ENCODE measurements at regions not wholly inside any gene's neighbourhood (a gene's known extent, or its start where the extent isn't known, plus 50 kb on each side); places are given as distances from the start of the nearest gene placed in this dataset.

- Histone ChIP-seq H3F3A (ENCODE audit: control insufficient read depth, insufficient read depth) (no peaks in the 10 kb centered on the region), H3K27me3 (ENCODE audit: control insufficient read depth, low read length) (no peaks in the 10 kb centered on the region), H3K36me3 (ENCODE audit: control insufficient read depth, low read length) (no peaks in the 10 kb centered on the region), H3K27ac (ENCODE audit: low read depth, low read length) (no peak overlapping the region), H3K4me1 (ENCODE audit: control insufficient read depth, low read length) (no peaks in the 10 kb centered on the region), H3K79me2 (ENCODE audit: control insufficient read depth, low read length) (no peaks in the 10 kb centered on the region), H3K9me2 (replicated peaks; ENCODE audit: control insufficient read depth, low read length) (no peaks in the 10 kb centered on the region), H3K4me2 (ENCODE audit: low read length) (no peak overlapping the region), H3K4me3 (ENCODE audit: low read length) (no peak overlapping the region), H4K20me1 (ENCODE audit: control insufficient read depth, insufficient read depth, low read depth, low read length) (no peaks in the 10 kb centered on the region), H3K9me3 (ENCODE audit: control insufficient read depth, insufficient read depth, low read length) (no peaks in the 10 kb centered on the region)
- TF ChIP-seq CTCF (IDR thresholded peaks at IDR 0.05; ENCODE audit: low read depth, low read length, poor library complexity, severe bottlenecking), result no peak
- no peak for TF ChIP-seq EZH2phosphoT487 (IDR thresholded peaks at IDR 0.05; ENCODE audit: borderline replicate concordance, low read length)
Measured at GRCh38 chr12:86729739-86730138, 473.5 kb upstream of the MGAT4C start.

- Histone ChIP-seq H3K9me2 (replicated peaks; ENCODE audit: control insufficient read depth, low read length) (no peaks in the 10 kb centered on the region), H4K20me1 (ENCODE audit: control insufficient read depth, insufficient read depth, low read depth, low read length) (no peaks in the 10 kb centered on the region), H3K27ac (ENCODE audit: low read depth, low read length) (no peak overlapping the region), H3K36me3 (ENCODE audit: control insufficient read depth, low read length) (no peaks in the 10 kb centered on the region), H3K4me2 (ENCODE audit: low read length) (no peak overlapping the region), H3K27me3 (ENCODE audit: control insufficient read depth, low read length) (no peaks in the 10 kb centered on the region), H3K9me3 (ENCODE audit: control insufficient read depth, insufficient read depth, low read length) (no peaks in the 10 kb centered on the region), H3F3A (ENCODE audit: control insufficient read depth, insufficient read depth) (no peaks in the 10 kb centered on the region), H3K4me3 (ENCODE audit: low read length) (no peak overlapping the region), H3K79me2 (ENCODE audit: control insufficient read depth, low read length) (no peaks in the 10 kb centered on the region), H3K4me1 (ENCODE audit: control insufficient read depth, low read length) (no peaks in the 10 kb centered on the region)
- TF ChIP-seq EZH2phosphoT487 (IDR thresholded peaks at IDR 0.05; ENCODE audit: borderline replicate concordance, low read length), result no peak
- TF ChIP-seq CTCF (IDR thresholded peaks at IDR 0.05; ENCODE audit: low read depth, low read length, poor library complexity, severe bottlenecking), result no peak
Measured at GRCh38 chr12:86727160-86727559, 471.0 kb upstream of the MGAT4C start.

GRCh38 chr12:86724716-86725115 is 468.5 kb upstream of the MGAT4C start:
- Histone ChIP-seq H3K79me2 (ENCODE audit: control insufficient read depth, low read length) (no peaks in the 10 kb centered on the region), H3F3A (ENCODE audit: control insufficient read depth, insufficient read depth) (no peaks in the 10 kb centered on the region), H3K27me3 (ENCODE audit: control insufficient read depth, low read length) (no peaks in the 10 kb centered on the region), H3K9me3 (ENCODE audit: control insufficient read depth, insufficient read depth, low read length) (no peaks in the 10 kb centered on the region), H3K4me2 (ENCODE audit: low read length) (no peak overlapping the region), H3K27ac (ENCODE audit: low read depth, low read length) (no peak overlapping the region), H3K36me3 (ENCODE audit: control insufficient read depth, low read length) (no peaks in the 10 kb centered on the region), H3K9me2 (replicated peaks; ENCODE audit: control insufficient read depth, low read length) (no peaks in the 10 kb centered on the region), H3K4me1 (ENCODE audit: control insufficient read depth, low read length) (no peaks in the 10 kb centered on the region), H3K4me3 (ENCODE audit: low read length) (no peak overlapping the region), H4K20me1 (ENCODE audit: control insufficient read depth, insufficient read depth, low read depth, low read length) (no peaks in the 10 kb centered on the region)
- TF ChIP-seq CTCF (IDR thresholded peaks at IDR 0.05; ENCODE audit: low read depth, low read length, poor library complexity, severe bottlenecking), result no peak
- no peak for TF ChIP-seq EZH2phosphoT487 (IDR thresholded peaks at IDR 0.05; ENCODE audit: borderline replicate concordance, low read length)

- Histone ChIP-seq H3F3A (ENCODE audit: control insufficient read depth, insufficient read depth) (no peaks in the 10 kb centered on the region), H3K36me3 (ENCODE audit: control insufficient read depth, low read length) (no peaks in the 10 kb centered on the region), H3K27ac (ENCODE audit: low read depth, low read length) (no peak overlapping the region), H3K79me2 (ENCODE audit: control insufficient read depth, low read length) (no peaks in the 10 kb centered on the region), H3K4me1 (ENCODE audit: control insufficient read depth, low read length) (no peaks in the 10 kb centered on the region), H3K9me3 (ENCODE audit: control insufficient read depth, insufficient read depth, low read length) (no peaks in the 10 kb centered on the region), H3K9me2 (replicated peaks; ENCODE audit: control insufficient read depth, low read length) (no peaks in the 10 kb centered on the region), H3K4me3 (ENCODE audit: low read length) (no peak overlapping the region), H4K20me1 (ENCODE audit: control insufficient read depth, insufficient read depth, low read depth, low read length) (no peaks in the 10 kb centered on the region), H3K4me2 (ENCODE audit: low read length) (no peak overlapping the region), H3K27me3 (ENCODE audit: control insufficient read depth, low read length) (no peaks in the 10 kb centered on the region)
- TF ChIP-seq CTCF (IDR thresholded peaks at IDR 0.05; ENCODE audit: low read depth, low read length, poor library complexity, severe bottlenecking) (no peak), EZH2phosphoT487 (IDR thresholded peaks at IDR 0.05; ENCODE audit: borderline replicate concordance, low read length) (no peak)
Measured at GRCh38 chr12:86723326-86723725, 467.1 kb upstream of the MGAT4C start.

Measured in DOHH2 (cell line).